ENCODE measurements at regions not wholly inside any gene's neighbourhood (a gene's known extent, or its start where the extent isn't known, plus 50 kb on each side); places are given as distances from the start of the nearest gene placed in this dataset.

DNA sequence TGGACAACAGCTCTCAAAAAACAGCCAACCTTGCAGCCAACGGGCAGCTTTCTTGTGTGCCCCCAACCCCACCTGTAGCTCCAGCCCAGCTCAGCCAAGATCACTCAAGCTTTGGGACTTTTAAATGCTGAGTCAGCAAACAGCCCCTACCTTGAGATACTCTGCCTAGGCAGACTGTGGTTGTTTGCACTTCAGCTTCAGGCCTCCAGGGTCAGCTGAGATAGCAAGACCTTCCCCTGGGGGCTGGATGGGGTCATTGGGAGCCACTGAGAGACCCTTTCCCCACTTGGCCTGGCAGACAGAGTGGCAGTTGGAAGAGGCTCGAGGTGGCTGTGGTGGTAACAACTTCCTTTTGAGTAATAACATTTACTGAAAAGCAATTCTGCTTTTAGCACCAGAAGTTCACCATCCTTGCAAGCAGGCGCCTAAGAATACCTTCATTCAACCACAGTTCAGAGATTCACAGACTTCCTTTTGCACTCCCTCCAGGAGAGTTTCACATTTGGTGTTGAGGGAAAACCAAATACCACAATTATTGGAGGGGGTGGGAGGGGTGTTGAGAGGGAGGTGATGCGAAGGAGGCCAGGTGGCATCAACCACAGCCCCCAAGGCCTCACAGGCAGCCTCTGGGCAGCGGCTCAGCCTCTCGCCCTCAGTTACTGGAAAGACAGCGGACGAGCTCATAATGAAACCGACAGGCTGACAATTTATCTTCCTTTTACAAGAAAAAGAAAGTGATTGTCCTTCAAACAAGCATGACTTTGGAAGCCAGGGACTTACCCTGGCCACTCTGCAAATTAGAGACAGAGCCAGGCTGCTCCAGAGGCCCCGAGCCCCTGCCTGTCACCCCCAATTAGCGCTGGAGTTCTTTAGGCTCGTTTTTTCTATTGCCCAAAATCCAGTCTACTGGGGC, 148.1 kb downstream of the CEBPB start:
- H3K4me1 ChIP-seq (ENCODE audit: low read length), result peaks cover 29% of the 10 kb centered on the region
- no peak for TF ChIP-seq EZH2phosphoT487 (IDR thresholded peaks at IDR 0.05; ENCODE audit: low read depth)
- TF ChIP-seq, protein P1, sequence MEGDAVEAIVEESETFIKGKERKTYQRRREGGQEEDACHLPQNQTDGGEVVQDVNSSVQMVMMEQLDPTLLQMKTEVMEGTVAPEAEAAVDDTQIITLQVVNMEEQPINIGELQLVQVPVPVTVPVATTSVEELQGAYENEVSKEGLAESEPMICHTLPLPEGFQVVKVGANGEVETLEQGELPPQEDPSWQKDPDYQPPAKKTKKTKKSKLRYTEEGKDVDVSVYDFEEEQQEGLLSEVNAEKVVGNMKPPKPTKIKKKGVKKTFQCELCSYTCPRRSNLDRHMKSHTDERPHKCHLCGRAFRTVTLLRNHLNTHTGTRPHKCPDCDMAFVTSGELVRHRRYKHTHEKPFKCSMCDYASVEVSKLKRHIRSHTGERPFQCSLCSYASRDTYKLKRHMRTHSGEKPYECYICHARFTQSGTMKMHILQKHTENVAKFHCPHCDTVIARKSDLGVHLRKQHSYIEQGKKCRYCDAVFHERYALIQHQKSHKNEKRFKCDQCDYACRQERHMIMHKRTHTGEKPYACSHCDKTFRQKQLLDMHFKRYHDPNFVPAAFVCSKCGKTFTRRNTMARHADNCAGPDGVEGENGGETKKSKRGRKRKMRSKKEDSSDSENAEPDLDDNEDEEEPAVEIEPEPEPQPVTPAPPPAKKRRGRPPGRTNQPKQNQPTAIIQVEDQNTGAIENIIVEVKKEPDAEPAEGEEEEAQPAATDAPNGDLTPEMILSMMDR (IDR thresholded peaks at IDR 0.05; ENCODE audit: low read depth, low read length), result no peak
- peak overlapping the region; percentile 25 for H3K27ac ChIP-seq (ENCODE audit: low read length)

DNA sequence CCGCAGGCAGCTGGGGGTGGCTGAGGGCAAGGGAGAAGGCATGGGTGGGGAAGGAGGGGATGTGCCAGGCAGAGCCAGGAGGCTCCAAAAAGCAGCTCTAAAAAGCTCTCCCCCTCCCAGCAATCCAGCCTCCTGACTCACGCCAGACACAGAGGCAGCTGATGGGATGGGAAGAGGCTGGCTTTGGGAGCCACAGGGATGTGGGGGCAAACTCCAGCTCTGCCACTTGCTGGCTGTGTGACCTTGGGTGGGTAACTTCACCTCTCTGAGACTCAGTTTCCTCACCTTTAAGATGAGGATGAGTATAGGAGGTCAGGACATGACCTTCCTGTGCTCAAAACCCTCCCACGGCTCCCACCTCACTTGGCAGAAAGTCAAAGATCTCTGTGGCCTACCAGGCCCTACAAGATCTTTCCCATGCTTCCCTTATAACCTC, 148.9 kb downstream of the CEBPB start:
- H3K4me3 ChIP-seq (ENCODE audit: low read length), result peak overlapping the region; percentile 48
- peak overlapping the region; percentile 25; the same call in 1 of the 2 replicates for H3K27ac ChIP-seq (ENCODE audit: low read length)
- peaks cover 29% of the 10 kb centered on the region for H3K4me1 ChIP-seq (ENCODE audit: low read length)
- H3K9me3 ChIP-seq (ENCODE audit: insufficient read depth, low read length), result no peaks in the 10 kb centered on the region
- no peaks in the 10 kb centered on the region for H3K36me3 ChIP-seq (replicated peaks; ENCODE audit: low read depth, low read length)
- TF ChIP-seq EZH2phosphoT487 (IDR thresholded peaks at IDR 0.05; ENCODE audit: low read depth), result no peak
- TF ChIP-seq, protein P1 (IDR thresholded peaks at IDR 0.05; ENCODE audit: low read depth, low read length), result no peak
- peak overlapping the region; percentile 0; the same call in 1 of the 2 replicates for H3K9ac ChIP-seq (ENCODE audit: low read length)
- peak overlapping the region; percentile 71 for H3K4me2 ChIP-seq (ENCODE audit: low read length)
- no peaks in the 10 kb centered on the region for H3K79me2 ChIP-seq (ENCODE audit: low read length)
- peaks cover 21% of the 10 kb centered on the region; the same call in 1 of the 2 replicates for H3K27me3 ChIP-seq (ENCODE audit: low read depth, low read length)
- no peaks in the 10 kb centered on the region for H4K20me1 ChIP-seq (ENCODE audit: insufficient read depth, low read length)
- H2AFZ ChIP-seq (ENCODE audit: low read depth, low read length), result 0 out of 2 replicates have a peak overlapping the region, but pooled peaks have one; percentile 24

More for the DNA sequence above, 148.1 kb downstream of the CEBPB start:
- Histone ChIP-seq H3K27me3 (ENCODE audit: low read depth, low read length) (peaks cover 25% of the 10 kb centered on the region; the same call in 1 of the 2 replicates), H3K36me3 (replicated peaks; ENCODE audit: low read depth, low read length) (no peaks in the 10 kb centered on the region), H3K9me3 (ENCODE audit: insufficient read depth, low read length) (no peaks in the 10 kb centered on the region), H3K9ac (ENCODE audit: low read length) (peak overlapping the region; percentile 0; the same call in 1 of the 2 replicates), H2AFZ (ENCODE audit: low read depth, low read length) (peak overlapping the region; percentile 24; the same call in 1 of the 2 replicates), H3K79me2 (ENCODE audit: low read length) (no peaks in the 10 kb centered on the region), H3K4me2 (ENCODE audit: low read length) (peak overlapping the region; percentile 71), H3K4me3 (ENCODE audit: low read length) (peak overlapping the region; percentile 48), H4K20me1 (ENCODE audit: insufficient read depth, low read length) (no peaks in the 10 kb centered on the region)

GRCh38 chr20:50340541-50340940, 149.9 kb downstream of the CEBPB start:
- Histone ChIP-seq H3K4me1 (ENCODE audit: low read length) (peaks cover 26% of the 10 kb centered on the region), H3K4me2 (ENCODE audit: low read length) (no peak overlapping the region), H3K27ac (ENCODE audit: low read length) (no peak overlapping the region)

More at GRCh38 chr20:50340541-50340940, 149.9 kb downstream of the CEBPB start:
- H2AFZ ChIP-seq (ENCODE audit: low read depth, low read length), result no peak overlapping the region
- no peak overlapping the region for H3K9ac ChIP-seq (ENCODE audit: low read length)
- no peak for TF ChIP-seq EZH2phosphoT487 (IDR thresholded peaks at IDR 0.05; ENCODE audit: low read depth)
- TF ChIP-seq, protein P1 (IDR thresholded peaks at IDR 0.05; ENCODE audit: low read depth, low read length), result peak; percentile 24; the same call in 1 of the 2 replicates
- no peaks in the 10 kb centered on the region for H3K9me3 ChIP-seq (ENCODE audit: insufficient read depth, low read length)
- H3K27me3 ChIP-seq (ENCODE audit: low read depth, low read length), result peaks cover 32% of the 10 kb centered on the region
- no peak overlapping the region for H3K4me3 ChIP-seq (ENCODE audit: low read length)
- no peaks in the 10 kb centered on the region for H3K36me3 ChIP-seq (replicated peaks; ENCODE audit: low read depth, low read length)
- no peaks in the 10 kb centered on the region for H3K79me2 ChIP-seq (ENCODE audit: low read length)
- H4K20me1 ChIP-seq (ENCODE audit: insufficient read depth, low read length), result no peaks in the 10 kb centered on the region
